Hepatocyte (in vitro differentiated cells): ENCODE measurements at regions not wholly inside any gene's neighbourhood (a gene's known extent, or its start where the extent isn't known, plus 50 kb on each side); places are given as distances from the start of the nearest gene placed in this dataset.

Experiments
- DNase-seq: peaks from one replicate; pipeline ENCODE4 v3.0.0-alpha.2; 2016; ENCODE audit warnings: low spot score
- H2AFZ ChIP-seq: fragments of 200-600 bp; sonication (generic); 2 replicates; pipeline ENCODE4 v1.6.0; 2016; ENCODE audit warnings: antibody characterized with exemption, mild to moderate bottlenecking
- H3K27ac ChIP-seq: fragments of 200-600 bp; sonication (generic); 2 replicates; pipeline ENCODE4 v1.5.1; 2016; ENCODE audit warnings: mild to moderate bottlenecking
- H3K27me3 ChIP-seq: fragments of 200-600 bp; sonication (generic); 2 replicates; pipeline ENCODE4 v1.6.1; 2016
- H3K36me3 ChIP-seq: fragments of 200-600 bp; sonication (generic); replicated peaks from 2 replicates; pipeline ENCODE4 v1.5.1; 2016; ENCODE audit warnings: low read depth; ENCODE audit not compliant: insufficient read depth
- H3K4me1 ChIP-seq: fragments of 200-600 bp; sonication (generic); 2 replicates; pipeline ENCODE4 v1.5.1; 2016; ENCODE audit warnings: mild to moderate bottlenecking, moderate library complexity; ENCODE audit not compliant: insufficient read depth
- H3K4me2 ChIP-seq: fragments of 200-600 bp; sonication (generic); 2 replicates; pipeline ENCODE4 v1.6.0; 2016
- H3K4me3 ChIP-seq: fragments of 200-600 bp; sonication (generic); 2 replicates; pipeline ENCODE4 v1.5.1; 2016; ENCODE audit warnings: mild to moderate bottlenecking
- H3K79me2 ChIP-seq: fragments of 200-600 bp; sonication (generic); 2 replicates; pipeline ENCODE4 v1.6.0; 2017; ENCODE audit warnings: mild to moderate bottlenecking
- H3K9me2 ChIP-seq: fragments of 200-600 bp; sonication (generic); replicated peaks from 2 replicates; pipeline ENCODE4 v1.6.0; 2017; ENCODE audit warnings: mild to moderate bottlenecking; ENCODE audit not compliant: insufficient read depth
- H3K9me3 ChIP-seq: fragments of 200-600 bp; sonication (generic); 2 replicates; pipeline ENCODE4 v1.5.1; 2016; ENCODE audit warnings: low read depth, mild to moderate bottlenecking
- H4K20me1 ChIP-seq: fragments of 200-600 bp; sonication (generic); 2 replicates; pipeline ENCODE4 v1.6.0; 2016; ENCODE audit warnings: mild to moderate bottlenecking; ENCODE audit not compliant: insufficient read depth, poor library complexity, severe bottlenecking
- CTCF ChIP-seq: fragments of 200-600 bp; sonication (generic); IDR thresholded peaks from 2 replicates; pipeline ENCODE4 v1.5.1; 2016; ENCODE audit warnings: antibody characterized with exemption, mild to moderate bottlenecking; ENCODE audit not compliant: poor library complexity
- EZH2 ChIP-seq: fragments of 200-600 bp; sonication (generic); IDR thresholded peaks from 2 replicates; pipeline ENCODE4 v1.6.1; 2016; ENCODE audit warnings: antibody characterized with exemption, mild to moderate bottlenecking, borderline replicate concordance
- EZH2phosphoT487 ChIP-seq: fragments of 200-600 bp; sonication (generic); IDR thresholded peaks from one replicate; pipeline ENCODE4 v1.6.1; 2018; ENCODE audit warnings: antibody characterized with exemption, mild to moderate bottlenecking, low read depth, moderate library complexity; ENCODE audit not compliant: unreplicated experiment, severe bottlenecking
- WGBS: methylation state at CpG from one replicate; pipeline ENCODE4 v1.1.6; 2016; ENCODE audit warnings: low lambda C conversion rate; ENCODE audit errors: missing lambda C conversion rate; 5-methylcytosine and 5-hydroxymethylcytosine counted together

GRCh38 chr9:29906065-29906464 is 2332.8 kb upstream of the C9orf72 start:
- Histone ChIP-seq H3K4me2 (no peak overlapping the region), H3K27me3 (no peaks in the 10 kb centered on the region)
- no peak for TF ChIP-seq EZH2
- no peak for TF ChIP-seq CTCF
- no peak for TF ChIP-seq EZH2phosphoT487

GRCh38 chr9:29928072-29928471 is 2354.8 kb upstream of the C9orf72 start:
- DNase-seq, result no peak
- no peak overlapping the region for H3K4me3 ChIP-seq
- H3K27ac ChIP-seq, result no peak overlapping the region
- H3K79me2 ChIP-seq, result no peaks in the 10 kb centered on the region
- WGBS, result 89% methylated on average over 5 of the region's 5 CpGs
- no peaks in the 10 kb centered on the region for H3K36me3 ChIP-seq
- H3K9me3 ChIP-seq, result no peaks in the 10 kb centered on the region
- no peaks in the 10 kb centered on the region for H3K9me2 ChIP-seq
- TF ChIP-seq EZH2, result no peak
- TF ChIP-seq EZH2phosphoT487, result no peak
- TF ChIP-seq CTCF, result no peak
- H2AFZ ChIP-seq, result no peak overlapping the region
- H3K4me2 ChIP-seq, result no peak overlapping the region
- H3K27me3 ChIP-seq, result no peaks in the 10 kb centered on the region
- no peaks in the 10 kb centered on the region for H3K4me1 ChIP-seq
- no peaks in the 10 kb centered on the region for H4K20me1 ChIP-seq

More at GRCh38 chr9:29906065-29906464, 2332.8 kb upstream of the C9orf72 start:
- no peak overlapping the region for H3K4me3 ChIP-seq
- peaks cover 2% of the 10 kb centered on the region for H3K9me3 ChIP-seq
- H3K4me1 ChIP-seq, result no peaks in the 10 kb centered on the region
- H3K79me2 ChIP-seq, result no peaks in the 10 kb centered on the region
- H3K36me3 ChIP-seq, result no peaks in the 10 kb centered on the region
- no peak for DNase-seq
- no peak overlapping the region for H2AFZ ChIP-seq
- H4K20me1 ChIP-seq, result no peaks in the 10 kb centered on the region
- H3K9me2 ChIP-seq, result no peaks in the 10 kb centered on the region
- H3K27ac ChIP-seq, result no peak overlapping the region

GRCh38 chr9:29939559-29939958 is 2366.3 kb upstream of the C9orf72 start:
- no peak overlapping the region for H2AFZ ChIP-seq
- WGBS, result 80% methylated on average over 3 of the region's 3 CpGs

GRCh38 chr9:29945012-29945411 is 2371.7 kb upstream of the C9orf72 start:
- TF ChIP-seq EZH2 (no peak), CTCF (no peak), EZH2phosphoT487 (no peak)
- H3K36me3 ChIP-seq, result no peaks in the 10 kb centered on the region
- H3K27ac ChIP-seq, result no peak overlapping the region
- H3K79me2 ChIP-seq, result no peaks in the 10 kb centered on the region
- no peaks in the 10 kb centered on the region for H3K9me2 ChIP-seq
- H4K20me1 ChIP-seq, result no peaks in the 10 kb centered on the region
- no peak for DNase-seq
- no peaks in the 10 kb centered on the region for H3K27me3 ChIP-seq
- H3K4me3 ChIP-seq, result no peak overlapping the region
- no peak overlapping the region for H3K4me2 ChIP-seq
- 96% methylated on average over 1 of the region's 1 CpG for WGBS
- no peaks in the 10 kb centered on the region for H3K4me1 ChIP-seq
- H3K9me3 ChIP-seq, result no peaks in the 10 kb centered on the region
- no peak overlapping the region for H2AFZ ChIP-seq

More at GRCh38 chr9:29939559-29939958, 2366.3 kb upstream of the C9orf72 start:
- no peaks in the 10 kb centered on the region for H3K36me3 ChIP-seq
- no peaks in the 10 kb centered on the region for H3K9me2 ChIP-seq
- no peaks in the 10 kb centered on the region for H3K27me3 ChIP-seq
- no peak for DNase-seq
- H3K4me2 ChIP-seq, result no peak overlapping the region
- H3K4me1 ChIP-seq, result no peaks in the 10 kb centered on the region
- no peaks in the 10 kb centered on the region for H3K79me2 ChIP-seq
- TF ChIP-seq EZH2, result no peak
- TF ChIP-seq EZH2phosphoT487, result no peak
- H3K9me3 ChIP-seq, result no peaks in the 10 kb centered on the region
- no peak overlapping the region for H3K4me3 ChIP-seq
- H4K20me1 ChIP-seq, result no peaks in the 10 kb centered on the region
- no peak overlapping the region for H3K27ac ChIP-seq
